Fibroblast of skin of back (primary cell): ENCODE measurements at regions not wholly inside any gene's neighbourhood (a gene's known extent, or its start where the extent isn't known, plus 50 kb on each side); places are given as distances from the start of the nearest gene placed in this dataset.

Source experiments
- DNase-seq: peaks from one replicate; pipeline ENCODE4 v3.0.0-alpha.2; 2013

DNA sequence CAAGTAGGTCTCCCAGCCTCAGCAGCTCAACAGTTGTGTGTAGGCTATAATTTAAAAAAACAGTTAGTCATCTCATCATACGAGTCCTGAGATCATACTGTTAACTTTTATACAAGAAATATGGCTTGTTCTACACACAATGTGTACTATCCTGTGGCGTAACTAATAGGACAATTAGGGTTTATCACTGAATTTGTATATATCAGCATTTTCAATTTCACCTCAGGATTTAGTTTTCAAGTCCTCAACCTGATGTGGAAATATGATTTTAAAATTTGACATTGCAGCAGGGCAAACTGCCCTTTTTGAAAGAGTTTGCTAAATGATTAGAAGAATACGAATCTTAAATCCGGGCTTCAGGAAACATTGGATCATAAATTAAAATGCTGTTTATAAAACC is 237.2 kb upstream of the CTBP2 start:
- no peak for DNase-seq

DNA sequence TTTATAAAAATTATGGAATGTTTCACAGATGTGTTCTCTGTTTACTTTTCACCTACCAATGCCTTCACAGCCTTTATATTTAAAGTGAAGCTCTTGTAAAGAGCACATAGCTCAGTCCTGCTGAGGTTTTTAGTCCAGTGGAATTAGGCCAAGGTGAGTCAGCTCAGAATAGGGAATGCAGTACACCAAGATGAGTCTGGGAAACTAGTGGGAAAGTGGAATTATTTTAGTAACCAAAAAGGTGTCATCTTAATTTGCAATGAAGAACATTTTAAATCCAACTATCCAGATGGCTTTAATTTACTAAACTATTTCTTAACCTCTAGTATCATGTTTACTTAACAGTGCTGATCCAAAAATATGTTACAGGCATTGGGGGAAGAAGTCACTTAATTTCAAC is 236.3 kb upstream of the CTBP2 start:
- DNase-seq = peak; percentile 44

DNA sequence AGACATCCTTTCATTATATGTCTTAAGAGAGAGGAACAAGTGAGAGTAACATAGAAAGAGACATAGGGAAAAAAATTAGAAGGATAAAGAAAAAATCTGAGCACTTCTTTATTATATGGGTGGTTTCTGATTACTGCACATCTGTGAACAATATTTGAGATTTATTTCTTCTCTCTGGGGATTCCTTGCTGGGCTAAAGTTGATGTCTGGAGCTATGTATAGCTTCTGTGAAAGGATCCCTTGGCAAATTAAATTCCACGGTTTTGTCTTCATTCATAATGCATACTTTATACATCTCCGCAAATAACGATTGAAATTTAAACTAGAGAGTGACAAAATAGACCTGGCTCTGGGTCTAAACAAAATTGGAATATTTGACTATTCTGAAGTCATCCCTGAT is 232.2 kb upstream of the CTBP2 start:
- DNase-seq = peak; percentile 22

DNA sequence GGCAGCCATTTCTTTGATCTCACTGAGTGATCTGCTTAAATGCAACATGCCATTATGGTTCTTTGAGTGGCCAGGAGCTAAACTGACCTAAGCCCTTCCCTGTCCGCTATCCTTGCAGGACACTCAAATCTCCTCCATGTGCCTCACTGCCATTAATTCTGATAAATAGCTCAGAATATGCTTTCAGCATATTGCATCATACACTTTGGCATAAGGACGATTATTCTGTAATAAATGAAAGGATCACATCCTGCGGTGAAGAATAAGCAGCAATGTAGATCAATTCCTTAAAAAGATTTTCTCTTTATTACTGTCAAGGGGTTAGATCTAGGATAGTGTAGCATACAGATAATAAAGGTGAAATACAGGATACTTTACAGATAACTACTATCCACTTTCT is 231.8 kb upstream of the CTBP2 start:
- no peak for DNase-seq

DNA sequence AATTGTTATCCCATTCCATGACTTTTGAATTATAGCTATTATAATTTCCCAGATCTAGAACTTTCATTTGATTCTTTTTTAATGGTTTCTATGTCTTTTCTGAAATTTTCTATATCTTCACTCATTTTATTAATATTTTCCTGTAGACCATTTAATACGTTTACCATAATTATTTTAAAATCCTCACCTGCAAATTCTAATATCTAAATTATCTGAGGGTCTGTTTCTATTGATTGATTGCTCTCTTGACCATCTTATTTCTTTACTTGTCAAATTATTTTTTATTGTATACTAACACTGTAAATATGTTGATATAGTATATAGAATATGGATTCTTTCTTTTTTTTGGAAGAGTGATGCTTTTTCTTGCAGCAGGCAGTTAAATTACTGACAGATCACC is 229.3 kb upstream of the CTBP2 start:
- DNase-seq = no peak

DNA sequence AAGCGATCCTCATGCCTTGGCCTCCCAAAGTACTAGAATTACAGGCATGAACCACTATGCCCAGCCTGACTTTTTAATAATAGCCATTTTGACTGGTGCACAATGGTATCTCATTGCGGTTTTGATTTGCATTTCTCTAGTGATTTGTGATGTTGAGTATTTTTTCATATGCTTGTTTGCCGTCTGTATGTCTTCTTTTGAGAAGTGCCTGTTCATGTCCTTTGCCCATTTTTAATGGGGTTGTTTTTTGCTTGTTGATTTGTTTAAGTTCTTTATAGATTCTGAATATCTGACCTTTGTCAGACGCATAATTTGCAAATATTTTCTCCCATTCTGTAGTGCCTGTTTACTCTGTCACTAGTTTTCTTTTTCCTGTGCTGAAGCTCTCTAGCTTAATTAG is 219.2 kb upstream of the CTBP2 start:
- DNase-seq = no peak

DNA sequence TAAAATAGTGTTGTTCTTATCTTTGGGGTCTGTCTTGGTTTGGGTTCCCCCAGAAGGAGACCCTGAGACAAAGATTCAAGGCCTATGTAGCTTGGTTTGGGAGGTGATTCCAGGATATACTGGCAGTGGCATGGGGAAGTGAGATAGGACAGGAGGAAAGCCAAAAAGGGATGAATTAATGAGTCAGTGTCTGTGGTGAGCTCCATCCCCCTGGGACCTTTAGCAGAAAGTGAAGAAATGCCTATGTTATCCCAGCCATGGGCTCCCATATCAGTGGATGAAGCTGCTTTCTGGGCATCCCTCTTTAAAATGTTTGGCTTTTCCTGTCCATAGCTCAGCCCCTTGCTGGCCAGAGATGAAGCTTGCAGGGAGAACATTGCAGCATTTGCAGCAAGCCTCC is 217.0 kb upstream of the CTBP2 start:
- DNase-seq = peak; percentile 77

DNA sequence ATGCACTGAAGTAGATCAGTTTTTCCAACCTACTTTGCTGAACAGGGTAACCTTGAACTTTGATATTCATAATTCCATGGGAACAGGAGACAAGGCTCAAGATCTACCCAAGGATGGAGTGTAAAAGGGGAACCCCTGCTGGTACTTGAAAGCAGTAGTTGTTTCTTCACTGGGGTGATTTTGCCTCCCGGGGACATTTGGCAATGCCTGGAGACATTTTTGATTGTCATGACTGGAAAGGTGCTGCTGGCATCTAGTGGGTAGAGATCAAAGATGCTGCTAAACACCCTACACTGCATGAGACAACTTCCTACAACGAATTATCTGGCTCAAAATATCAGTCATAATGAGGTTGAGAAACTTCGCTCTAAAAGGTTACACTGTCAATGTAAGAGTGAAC is 214.8 kb upstream of the CTBP2 start:
- DNase-seq = no peak

DNA sequence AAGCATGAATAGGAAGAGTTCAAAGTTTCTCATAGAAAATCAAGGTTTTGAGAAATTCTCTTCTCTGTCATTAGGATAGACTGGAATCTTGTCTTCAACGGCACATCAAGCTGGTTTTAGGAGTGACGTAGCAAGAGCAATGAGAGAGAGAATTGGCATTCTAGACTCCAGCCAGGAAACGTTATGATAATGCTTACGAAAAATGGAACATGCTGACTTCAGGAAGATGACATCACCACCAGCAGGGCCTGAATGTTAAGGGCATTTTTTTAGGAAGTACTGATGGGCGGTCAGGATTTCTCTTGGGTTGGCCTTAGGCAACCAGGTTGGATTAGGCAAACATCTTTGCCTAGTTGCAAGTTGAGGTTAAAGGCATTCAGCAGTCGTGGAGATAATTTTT is 213.2 kb upstream of the CTBP2 start:
- peak; percentile 5 for DNase-seq

DNA sequence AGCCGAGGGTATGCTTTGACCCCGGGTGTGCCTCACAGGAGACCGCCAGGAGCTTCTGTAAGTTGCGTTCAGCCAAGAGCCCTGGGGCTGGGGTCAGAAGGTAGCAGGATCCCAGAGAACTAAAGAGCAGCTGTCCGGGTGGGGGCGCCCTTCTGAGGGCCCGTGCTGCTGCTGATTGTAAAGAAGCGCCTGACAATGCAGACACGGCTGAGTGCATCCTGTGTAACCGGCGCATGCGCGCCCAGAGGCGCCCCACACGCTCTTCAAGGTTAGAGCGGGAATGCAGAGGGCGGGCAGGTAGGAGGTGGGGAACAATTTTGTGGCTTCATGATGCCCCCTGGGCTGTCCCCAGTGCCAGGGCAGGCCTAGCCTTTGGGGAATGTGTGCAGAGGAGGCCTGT is 210.2 kb upstream of the CTBP2 start:
- DNase-seq = no peak

DNA sequence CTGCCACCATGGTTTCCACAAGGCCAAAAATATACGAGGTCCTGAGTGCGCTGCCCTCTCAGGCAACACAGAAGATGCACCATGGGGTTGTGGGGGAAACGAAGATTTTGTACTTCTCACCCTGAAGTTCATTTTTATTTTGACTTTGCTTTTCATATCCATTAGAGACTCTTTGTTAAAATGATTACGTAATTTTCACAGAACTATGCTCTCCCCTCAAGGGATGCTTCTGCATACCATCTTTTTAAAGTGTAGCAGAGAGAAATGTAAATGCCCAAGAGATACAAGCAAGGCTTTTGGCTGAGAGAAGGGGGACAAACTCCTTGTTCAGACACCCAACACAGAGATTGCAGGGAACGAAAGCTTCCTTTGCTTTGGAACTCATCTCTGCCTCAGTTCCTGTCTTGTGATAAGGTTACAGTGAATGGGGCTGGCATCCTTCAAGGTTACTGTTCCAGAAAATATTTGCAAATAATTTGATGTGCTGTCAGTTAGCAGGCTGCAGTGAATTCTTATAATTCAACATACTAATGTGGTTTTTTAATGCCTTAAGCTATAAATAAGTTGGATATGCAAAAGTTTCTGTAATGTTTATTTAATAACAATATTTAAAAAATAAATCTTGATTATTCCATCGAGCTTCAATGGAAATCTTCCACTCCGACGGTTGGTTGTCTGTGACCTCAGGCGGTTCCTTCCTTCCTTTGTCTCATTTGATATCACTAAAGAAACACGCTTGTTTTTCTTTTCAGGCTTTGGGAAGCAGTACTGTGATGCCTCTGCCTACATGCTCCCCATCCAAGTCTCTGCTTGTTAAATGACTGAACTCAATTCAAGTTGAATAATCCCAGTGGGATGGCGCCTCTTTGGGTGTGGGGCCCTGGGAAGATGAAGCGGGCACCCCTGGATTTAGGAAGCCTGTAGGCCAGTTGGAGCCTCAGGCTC is 209.3 kb upstream of the CTBP2 start:
- no peak for DNase-seq

DNA sequence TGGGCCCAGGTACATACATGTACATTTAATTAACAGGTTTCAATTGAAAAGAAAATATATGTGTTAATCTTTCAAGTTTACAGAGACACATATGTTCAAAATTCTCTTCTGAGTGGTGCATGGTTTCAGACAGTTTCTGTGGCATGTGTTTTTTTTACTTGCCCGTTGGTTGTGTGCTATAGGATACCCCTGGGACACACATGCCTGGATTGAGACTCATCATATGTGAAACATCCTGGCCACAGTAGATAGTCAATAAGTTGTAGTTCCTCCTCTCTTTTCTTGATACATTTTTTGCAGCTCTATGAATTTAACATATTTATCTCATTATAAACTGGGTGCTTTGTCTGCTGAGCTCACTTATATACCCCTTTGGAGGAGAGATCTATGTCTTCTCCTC is 207.8 kb upstream of the CTBP2 start:
- DNase-seq = peak; percentile 77

DNA sequence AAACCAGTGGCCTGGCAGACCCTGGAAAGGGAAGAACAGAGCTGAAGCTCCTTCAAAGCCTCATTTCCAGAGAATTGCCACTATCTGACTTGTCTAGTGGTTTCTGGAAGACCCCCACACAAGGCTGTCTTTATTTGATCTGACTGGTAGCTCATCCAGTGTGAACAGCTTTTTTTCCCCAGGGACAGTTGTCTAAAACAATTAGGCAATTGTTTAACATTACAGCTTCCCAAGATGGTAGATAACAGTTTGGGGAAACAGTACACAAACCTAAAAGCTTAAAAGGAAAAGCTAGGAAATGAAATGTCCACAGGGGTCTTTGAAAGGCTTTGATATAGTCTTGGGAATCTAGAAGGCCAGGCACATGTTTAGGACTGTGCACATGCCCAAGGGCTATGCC is 203.4 kb upstream of the CTBP2 start:
- no peak for DNase-seq

DNA sequence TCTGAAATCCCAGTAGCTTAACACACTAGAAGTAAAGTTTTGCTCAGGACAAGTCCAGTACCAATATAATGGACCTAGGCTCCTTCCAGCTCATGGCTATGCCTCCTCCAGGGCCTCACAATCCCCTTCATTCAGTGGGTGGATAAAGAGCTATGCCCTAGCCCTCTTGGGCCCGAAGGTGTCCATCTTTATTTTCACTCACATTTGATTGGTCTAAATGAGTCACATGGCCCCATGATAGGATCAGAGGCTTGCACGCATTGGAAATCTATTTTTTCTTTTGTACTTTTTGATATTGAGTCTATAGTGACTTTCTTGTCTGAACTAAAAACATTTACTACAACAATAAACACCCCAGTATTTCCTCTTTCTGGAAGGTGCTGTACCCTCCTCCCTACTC is 202.6 kb upstream of the CTBP2 start:
- DNase-seq = no peak

DNA sequence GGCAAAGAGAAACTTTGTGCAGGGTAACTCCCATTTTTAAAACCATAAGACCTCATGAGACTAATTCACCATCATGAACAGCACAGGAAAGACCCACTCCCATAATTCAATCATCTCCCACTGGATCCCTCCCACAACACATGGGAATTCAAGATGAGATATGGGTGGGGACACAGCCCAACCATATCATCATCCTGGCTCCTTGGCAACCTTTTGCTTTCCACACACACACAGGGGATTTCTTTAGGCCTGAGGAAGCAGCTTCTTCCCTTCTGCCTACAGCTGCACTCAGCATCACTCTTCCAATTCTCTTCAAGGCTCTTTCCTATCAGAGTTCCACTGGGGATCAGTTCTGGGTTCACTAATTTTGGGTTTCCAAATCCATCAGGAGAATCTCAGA is 199.0 kb upstream of the CTBP2 start:
- no peak for DNase-seq

DNA sequence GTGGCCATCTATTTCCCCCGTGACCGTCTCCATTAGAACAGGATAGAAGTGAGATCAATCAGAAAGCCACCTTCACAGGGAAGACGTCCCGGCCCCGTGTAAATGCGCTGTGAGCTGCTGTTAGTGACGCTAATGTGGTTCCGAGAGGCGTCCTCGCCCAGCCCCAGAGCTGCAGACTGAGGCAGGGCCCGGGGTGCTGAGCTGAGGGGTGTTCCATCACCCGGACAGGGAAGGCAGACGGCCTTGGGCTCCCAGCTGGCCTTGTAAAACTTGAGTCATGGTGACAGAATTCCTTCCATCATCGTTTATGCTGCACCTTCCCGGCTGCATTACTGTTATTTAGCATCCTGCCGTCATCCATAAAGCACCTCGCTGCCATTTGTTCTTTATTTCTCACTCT is 195.3 kb upstream of the CTBP2 start:
- no peak for DNase-seq

DNA sequence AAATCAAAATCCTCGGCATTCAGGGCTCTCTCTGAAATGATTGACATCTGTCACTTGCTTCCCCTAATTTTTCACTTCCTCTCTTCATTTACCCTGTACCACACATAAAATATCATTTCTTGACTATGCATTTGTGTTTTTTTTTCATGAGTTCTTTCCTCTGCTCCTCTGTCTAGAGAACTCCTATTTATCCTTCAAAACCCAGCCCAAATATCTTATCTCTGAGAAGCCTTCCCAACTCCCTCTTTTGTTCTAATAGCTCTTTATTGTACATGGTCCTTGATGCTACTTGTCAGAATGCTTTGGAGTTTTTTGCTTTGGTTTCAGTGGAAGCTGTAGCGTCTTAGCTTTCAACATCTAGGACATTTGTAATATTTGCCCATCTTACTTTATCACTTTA is 190.2 kb upstream of the CTBP2 start:
- no peak for DNase-seq

DNA sequence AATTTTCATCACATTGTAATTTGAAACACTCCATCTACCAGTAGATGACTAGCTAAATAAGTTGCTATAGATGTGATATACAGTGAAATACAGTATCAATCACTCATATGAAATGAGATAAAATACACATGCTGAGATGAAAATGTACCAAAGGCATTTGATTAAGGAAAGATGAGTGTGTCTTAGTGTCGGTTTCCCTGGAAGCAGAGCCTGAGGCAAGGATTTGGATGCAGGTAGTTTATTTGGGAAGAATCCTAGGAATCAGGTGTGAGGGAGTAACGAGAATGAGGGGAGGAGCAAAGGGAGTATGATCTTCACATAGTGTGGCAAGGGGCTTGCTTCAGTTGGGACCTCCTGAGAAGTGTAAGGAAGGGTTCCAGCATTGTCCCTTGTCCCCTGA is 188.2 kb upstream of the CTBP2 start:
- DNase-seq = no peak

DNA sequence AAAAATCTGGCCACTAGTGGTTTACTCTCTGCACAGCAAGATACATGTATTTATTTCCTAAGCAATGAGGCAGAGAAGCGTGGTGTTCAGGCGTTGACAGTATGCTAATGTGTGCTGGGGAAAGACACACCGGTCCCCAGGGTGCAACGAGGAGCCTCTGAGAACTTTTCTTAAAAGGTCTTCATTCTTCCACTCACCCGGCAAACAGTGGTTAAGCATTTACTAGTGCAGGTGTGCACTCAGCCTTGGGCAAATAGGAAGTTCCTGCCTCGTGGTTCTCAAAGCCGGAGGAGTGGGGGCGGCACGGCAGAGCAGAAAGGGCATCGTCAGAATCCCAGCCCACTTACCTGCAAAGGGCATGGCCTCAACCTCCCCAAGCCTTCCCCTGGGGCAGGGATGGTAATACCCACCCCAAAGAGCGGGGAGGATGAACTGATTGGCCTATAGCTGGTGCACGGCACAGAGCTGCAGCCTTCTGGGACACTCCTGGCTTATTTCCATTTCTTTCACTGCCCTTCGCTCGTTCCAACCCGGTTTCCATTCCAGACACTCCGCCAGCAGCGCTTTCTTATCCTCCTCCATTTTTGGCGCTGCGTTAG is 184.3 kb upstream of the CTBP2 start:
- DNase-seq = no peak

DNA sequence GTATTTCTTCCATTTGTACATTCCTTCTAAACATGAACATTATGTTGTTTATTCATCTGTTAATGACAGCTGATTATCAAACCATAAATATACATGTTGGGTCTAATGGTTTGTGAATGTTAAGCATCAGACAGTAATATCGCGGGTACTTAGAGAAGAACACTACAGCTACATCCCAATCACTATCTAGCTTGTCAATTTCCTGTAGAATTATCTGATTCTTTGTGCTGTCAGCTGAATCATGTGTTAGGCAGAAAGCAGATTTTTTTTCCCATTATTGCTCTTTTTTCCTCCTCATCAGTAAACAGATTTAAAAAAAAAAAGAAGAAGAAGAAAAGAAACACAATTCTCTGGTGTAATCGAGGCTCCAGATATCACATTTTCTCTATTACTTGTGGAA is 183.6 kb upstream of the CTBP2 start:
- no peak for DNase-seq

DNA sequence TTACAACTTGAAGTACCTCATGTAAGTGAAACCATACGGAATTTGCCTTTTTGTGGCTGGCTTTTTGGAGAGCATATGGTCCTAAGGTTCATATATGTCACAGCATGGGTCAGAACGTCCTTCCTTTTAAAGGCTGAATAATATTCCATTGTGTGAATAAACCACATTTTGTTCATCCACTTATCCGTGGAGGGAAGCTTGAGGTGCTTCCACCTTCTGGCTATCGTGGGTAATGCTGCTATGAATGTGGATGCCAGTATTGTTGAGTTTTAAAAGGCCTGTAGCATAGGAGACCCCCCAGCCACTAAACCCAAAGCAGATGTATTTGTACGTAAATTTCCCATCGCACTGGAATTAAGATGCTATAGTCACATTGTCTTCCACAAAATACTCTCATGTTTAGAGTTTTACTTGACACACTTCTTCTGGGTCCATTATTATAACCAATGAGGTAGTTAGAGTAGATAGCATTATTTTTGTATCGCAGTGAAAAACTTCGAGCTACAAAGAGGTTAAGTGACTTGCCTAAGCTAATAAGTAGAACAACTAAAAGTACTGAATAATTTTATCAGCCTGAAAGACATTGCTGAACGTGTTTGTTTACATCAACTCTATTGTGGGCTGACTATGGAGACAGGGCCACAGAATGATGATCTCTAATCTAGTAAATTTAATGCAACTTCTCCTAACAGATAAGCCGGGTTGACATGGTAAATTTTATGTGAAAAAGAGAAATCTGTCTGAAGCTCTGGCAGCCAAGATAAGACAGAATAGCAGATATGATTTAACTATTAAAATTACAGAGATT is 183.0 kb upstream of the CTBP2 start:
- peak; percentile 32 for DNase-seq

DNA sequence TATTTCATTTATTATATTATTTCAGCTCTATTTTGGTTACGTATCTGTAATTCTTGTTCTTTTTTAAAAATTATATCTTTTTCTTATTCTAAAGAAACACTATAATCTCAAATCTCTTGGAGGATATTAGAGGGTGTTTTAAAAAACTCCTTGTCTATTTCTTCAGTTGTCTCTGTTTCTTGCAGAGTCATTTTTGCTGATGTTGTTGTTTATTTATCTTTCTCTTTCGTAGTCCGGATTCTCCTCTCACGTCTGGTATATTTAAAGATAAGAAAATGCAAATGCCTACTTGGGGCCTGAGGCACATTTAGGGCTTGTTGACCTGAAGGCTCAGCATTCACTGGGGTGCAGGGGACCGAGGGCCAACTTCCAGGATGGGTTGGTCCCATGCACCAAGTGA is 181.2 kb upstream of the CTBP2 start:
- no peak for DNase-seq

DNA sequence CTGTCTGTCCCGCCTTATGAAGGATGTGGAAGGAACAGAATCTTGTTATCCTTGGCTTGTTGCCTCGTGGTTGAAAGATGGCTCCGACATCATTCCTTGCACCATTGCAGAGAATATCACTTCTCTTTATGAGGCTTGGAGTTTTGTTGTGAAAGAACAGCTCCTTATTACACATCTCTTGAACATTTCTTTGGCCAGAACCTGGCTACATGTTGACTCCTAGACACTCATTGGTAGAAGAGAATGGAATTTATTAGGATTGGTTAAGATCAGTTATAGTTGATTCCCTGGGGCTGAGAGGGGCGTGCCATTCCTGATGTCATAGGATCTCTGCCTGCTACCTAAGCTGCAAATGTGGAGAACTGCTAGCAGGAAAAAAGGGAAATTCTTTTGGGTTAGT is 180.5 kb upstream of the CTBP2 start:
- DNase-seq = peak; percentile 28

DNA sequence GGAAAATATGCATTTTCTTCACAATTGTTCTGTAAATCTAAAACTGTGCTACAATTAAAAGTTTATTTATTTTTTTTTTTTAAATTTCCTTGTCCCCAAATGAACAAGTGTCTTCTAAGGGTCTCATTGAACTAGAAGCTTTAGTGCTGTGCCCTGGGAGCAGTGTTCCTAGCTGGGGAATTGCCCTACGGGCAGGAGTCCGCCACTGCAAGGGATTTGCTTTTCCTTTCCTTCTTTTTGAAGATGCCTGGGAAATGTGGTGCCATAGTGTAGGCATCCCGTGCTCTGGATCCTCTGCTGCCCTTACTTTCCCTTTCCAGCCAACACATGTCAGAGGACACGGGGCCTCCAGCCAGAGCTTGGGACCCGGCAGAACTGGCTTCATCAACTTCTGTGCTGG is 177.1 kb upstream of the CTBP2 start:
- no peak for DNase-seq
